SIG-M5 treated with dmso at 0.1 percent for 504 hours (cell line): ENCODE measurements at regions not wholly inside any gene's neighbourhood (a gene's known extent, or its start where the extent isn't known, plus 50 kb on each side); places are given as distances from the start of the nearest gene placed in this dataset.

Experiments used
- DNase-seq: peaks from one replicate; lab custom pipeline; 2025; ENCODE audit not compliant: unreplicated experiment; lab: John Stamatoyannopoulos, UW

GRCh38 chr2:48250474-48250844, 64.0 kb upstream of the FOXN2 start:
- no peak for DNase-seq

DNA sequence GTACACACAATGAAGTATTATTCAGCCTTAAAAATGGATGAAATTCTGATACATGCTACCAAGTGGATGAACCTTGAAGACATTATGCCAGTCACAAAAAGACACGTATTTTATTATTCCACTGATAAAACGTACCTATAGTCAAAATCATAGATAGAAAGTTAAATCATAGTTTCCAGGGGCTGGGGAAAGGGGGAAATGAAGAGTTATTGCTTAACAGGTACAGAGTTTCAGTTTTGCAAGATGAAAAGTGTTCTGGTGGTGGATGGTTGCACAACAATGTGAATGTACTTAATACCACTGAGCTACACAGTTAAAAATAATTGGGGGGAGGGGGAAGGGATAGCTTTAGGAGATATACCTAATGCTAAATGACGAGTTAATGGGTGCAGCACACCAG, 63.5 kb upstream of the FOXN2 start:
- peak; percentile 98 for DNase-seq

DNA sequence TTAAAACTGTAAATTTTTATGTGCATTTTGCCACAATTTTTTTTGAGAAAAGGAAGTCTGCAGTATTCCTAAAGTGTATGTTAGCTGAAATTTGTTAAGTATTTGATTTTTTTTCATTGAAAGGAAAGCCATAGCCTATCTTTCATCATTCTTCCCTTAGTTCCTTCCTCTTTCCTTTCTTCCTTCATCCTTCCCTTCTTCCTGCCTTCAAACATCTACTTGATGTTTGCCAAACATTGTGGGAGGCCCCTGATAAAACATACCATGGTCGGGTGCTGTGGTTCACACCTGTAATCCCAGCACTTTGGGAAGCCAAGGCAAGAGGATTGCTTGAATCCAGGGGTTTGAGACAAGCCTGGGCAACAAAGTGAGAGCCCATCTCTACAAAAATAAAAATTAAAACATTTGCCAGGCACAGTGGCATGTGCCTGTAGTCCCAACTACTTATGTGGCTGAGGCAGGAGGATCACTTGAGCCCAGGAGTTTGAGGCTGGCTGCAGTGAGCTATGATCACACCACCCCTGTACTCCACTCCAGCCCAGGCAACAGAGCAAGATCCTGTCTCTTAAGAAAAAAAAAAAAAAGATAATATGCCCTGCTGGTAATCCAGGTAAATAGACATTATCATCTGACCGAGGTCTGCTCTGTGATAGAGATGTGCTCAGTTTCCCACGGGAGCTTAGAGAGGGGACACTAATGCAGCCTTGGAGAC, 62.9 kb upstream of the FOXN2 start:
- peak; percentile 37 for DNase-seq

- DNase-seq = peak; percentile 55
These were observed 61.2 kb upstream of the FOXN2 start for GRCh38 chr2:48253301-48253700.

DNA sequence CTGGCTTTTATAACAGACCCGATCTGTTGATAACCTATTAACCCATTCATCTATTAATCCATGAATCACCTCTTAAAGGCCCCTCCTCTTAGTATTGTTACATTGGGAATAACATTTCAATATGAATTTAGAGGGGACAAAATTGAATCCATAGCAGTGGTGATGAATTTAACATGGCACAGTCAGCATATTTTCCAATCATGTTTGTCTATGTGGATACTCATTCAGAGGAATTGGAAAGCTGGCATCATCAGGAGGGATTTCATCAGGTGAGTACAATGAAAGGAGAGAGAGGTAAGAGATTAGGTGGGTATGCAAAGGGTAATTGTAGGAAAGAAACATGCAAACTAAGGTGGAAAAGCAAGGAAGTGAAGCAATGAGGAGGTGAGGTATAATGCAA, 59.6 kb upstream of the FOXN2 start:
- DNase-seq = no peak

DNA sequence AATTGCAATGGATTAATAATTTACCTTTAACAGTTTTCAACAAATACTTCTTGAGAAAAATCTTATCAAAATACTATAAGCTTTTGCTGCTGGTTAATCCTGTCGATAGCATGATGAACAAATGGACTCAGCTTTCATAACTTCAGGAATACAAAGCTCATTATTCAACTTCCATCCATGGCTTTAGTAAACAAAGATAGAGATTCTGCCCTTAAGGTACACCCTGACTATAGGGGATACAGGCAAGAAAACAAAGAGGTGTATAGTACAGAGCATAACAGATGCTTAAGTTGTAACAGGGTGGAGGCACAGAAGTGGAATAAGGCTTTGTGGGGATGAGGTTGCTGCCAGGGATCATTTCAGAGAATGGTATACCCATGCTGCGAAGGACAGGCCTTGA, 57.0 kb upstream of the FOXN2 start:
- DNase-seq = no peak

DNA sequence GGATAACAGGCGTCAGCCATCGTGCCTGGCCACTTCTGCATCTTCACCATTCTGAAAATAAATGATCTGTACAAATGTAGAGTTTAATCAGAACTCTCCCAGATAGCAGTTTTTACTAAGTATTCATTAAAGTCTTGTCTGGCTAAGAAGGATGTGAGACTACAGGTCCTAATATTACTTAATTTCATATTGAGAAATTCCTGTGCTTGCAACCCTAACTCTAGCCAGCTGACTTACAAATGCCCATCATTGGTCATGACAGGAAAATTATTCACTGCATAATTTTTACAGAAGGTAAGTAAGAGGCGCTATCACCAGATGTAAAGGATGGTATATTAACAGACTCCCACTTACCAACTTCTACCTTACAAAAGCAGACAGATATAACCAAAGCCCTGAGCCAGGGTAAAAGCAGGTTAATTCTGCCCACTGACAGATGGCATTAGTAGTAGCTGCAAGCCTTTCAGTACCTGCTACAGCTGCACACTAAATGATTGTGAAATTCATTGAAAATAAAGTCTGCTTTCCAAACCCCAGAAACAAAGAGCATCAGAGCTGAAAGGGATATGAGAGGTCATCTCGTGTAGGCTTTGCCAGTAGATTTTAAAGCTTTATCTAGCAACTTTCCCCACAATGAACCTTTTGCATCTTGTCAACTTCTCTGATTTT, 55.9 kb upstream of the FOXN2 start:
- peak; percentile 6 for DNase-seq

- no peak for DNase-seq
These were observed 54.7 kb upstream of the FOXN2 start for GRCh38 chr2:48259811-48260210.

GRCh38 chr2:48264627-48265026, 49.9 kb upstream of the FOXN2 start:
- DNase-seq = no peak
